ENCODE measurements at regions not wholly inside any gene's neighbourhood (a gene's known extent, or its start where the extent isn't known, plus 50 kb on each side); places are given as distances from the start of the nearest gene placed in this dataset.

DNA sequence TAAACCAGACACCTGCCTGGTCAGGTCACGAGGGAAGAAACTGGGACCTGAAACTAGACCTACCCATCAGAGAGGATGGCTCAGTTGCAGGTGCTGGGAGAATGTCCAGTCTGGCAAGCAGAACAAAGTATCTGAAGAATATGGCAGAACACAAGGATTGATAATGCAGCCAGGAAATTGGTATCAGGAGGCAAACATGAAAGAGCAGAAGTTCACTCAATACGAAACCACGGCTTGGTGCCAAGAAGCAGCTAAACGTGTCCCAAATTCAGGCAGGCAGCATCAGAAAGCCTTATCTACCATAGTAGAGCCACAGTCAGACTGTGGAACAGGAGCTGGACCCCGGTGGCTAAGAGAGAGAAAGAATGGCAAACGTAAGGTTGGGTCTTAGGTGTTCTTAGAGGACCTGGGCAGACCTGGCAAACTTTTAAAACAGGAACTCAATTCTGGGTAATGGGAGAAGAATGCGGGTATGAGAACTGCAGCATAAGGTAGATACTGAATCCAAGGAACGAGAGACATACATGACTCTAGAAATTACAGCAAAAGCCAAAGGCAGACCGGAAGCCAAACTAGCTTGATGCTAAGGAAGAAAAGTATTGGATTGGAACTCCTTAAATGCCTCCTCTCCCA lies 169.0 kb upstream of the NECTIN3 start:
- peaks cover 9% of the 10 kb centered on the region for H3K4me1 ChIP-seq (ENCODE audit: insufficient read depth, low read length)

DNA sequence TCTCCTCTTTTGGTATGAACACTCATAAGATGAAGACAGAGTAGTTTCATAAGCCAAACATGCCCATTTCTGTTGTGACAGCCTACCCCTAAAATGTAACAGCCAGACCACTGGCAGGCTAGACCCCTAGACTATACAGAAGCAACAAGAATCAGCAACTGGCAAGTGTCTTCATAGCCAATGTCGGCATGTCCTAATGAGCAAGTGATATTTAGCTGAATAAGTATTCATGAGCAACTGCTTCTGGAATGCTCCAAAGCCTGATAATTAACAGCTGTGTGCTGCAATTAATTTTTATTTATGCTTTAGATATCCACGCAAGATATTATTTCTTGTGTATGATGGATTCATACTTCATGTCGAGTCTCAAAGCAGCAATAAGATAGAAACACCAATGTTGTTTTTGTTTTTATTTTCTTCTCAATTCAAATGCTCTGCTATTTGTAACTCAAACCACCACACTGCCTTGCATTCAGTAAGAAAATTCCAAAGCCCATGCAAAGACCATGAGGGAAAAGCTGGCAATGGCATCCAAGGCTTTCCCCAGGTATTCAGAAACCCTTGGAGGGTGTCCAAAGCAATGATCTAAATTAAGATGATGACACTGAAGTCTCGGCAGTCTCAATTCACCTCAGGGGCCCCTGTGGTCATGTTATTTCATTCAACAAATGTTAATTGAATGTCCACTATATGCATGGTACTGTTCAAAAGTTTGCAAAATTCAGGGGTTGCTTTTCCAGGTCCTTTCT lies 167.7 kb upstream of the NECTIN3 start:
- H3K9me3 ChIP-seq (ENCODE audit: low read length), result no peaks in the 10 kb centered on the region
- H3K27me3 ChIP-seq (ENCODE audit: insufficient read depth, low read length), result no peaks in the 10 kb centered on the region
- H3K36me3 ChIP-seq (ENCODE audit: insufficient read depth, low read length), result no peaks in the 10 kb centered on the region
- H2AFZ ChIP-seq (ENCODE audit: low read depth, low read length), result no peak overlapping the region
- no peak overlapping the region for H3K4me3 ChIP-seq (ENCODE audit: low read length)
- peaks cover 16% of the 10 kb centered on the region for H3K4me1 ChIP-seq (ENCODE audit: insufficient read depth, low read length)

More for the DNA sequence above, 169.0 kb upstream of the NECTIN3 start:
- Histone ChIP-seq H3K9me3 (ENCODE audit: low read length) (no peaks in the 10 kb centered on the region), H3K4me3 (ENCODE audit: low read length) (no peak overlapping the region), H3K27me3 (ENCODE audit: insufficient read depth, low read length) (no peaks in the 10 kb centered on the region), H2AFZ (ENCODE audit: low read depth, low read length) (no peak overlapping the region), H3K36me3 (ENCODE audit: insufficient read depth, low read length) (no peaks in the 10 kb centered on the region)

DNA sequence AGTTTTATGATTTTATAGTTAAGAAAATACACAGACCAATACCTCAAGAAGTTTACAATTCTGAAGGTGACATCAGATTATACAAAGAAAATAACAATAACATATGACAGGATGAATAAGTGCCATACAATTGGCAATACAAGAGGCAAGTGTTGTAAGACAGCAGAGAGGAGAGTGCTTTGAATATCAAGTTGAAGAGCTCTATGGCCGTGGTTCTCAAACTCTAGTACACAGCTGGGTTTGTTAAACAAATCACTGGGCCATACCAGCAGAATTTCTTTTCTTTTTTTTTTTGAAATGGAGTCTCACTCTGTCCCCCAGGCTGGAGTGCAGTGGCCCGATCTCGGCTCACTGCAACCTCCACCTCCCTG lies 167.1 kb upstream of the NECTIN3 start:
- Histone ChIP-seq H3K4me3 (ENCODE audit: low read length) (no peak overlapping the region), H3K36me3 (ENCODE audit: insufficient read depth, low read length) (no peaks in the 10 kb centered on the region), H3K27me3 (ENCODE audit: insufficient read depth, low read length) (no peaks in the 10 kb centered on the region), H2AFZ (ENCODE audit: low read depth, low read length) (no peak overlapping the region), H3K9me3 (ENCODE audit: low read length) (no peaks in the 10 kb centered on the region), H3K4me1 (ENCODE audit: insufficient read depth, low read length) (peaks cover 22% of the 10 kb centered on the region)

DNA sequence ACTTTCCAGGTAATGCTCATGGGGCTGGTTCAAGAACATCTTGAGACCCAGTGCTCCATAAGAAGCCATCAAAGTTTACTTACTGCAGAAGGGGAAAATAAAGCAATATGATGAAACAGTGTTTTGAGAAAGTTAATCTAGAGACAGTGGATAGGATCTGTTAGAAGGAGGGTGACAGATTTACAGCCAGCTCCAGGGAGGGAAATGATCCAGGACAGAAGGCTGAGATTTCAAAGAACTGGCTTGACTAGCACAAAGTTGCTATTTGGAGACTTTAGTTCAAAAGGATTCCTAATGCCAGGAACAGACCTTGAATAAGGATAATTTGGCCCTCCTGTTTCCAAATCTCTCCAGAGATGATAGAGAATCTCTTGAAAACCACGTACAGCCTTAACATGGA lies 166.5 kb upstream of the NECTIN3 start:
- Histone ChIP-seq H3K4me3 (ENCODE audit: low read length) (no peak overlapping the region), H3K9me3 (ENCODE audit: low read length) (no peaks in the 10 kb centered on the region), H2AFZ (ENCODE audit: low read depth, low read length) (no peak overlapping the region), H3K4me1 (ENCODE audit: insufficient read depth, low read length) (peaks cover 26% of the 10 kb centered on the region), H3K36me3 (ENCODE audit: insufficient read depth, low read length) (no peaks in the 10 kb centered on the region), H3K27me3 (ENCODE audit: insufficient read depth, low read length) (no peaks in the 10 kb centered on the region)

DNA sequence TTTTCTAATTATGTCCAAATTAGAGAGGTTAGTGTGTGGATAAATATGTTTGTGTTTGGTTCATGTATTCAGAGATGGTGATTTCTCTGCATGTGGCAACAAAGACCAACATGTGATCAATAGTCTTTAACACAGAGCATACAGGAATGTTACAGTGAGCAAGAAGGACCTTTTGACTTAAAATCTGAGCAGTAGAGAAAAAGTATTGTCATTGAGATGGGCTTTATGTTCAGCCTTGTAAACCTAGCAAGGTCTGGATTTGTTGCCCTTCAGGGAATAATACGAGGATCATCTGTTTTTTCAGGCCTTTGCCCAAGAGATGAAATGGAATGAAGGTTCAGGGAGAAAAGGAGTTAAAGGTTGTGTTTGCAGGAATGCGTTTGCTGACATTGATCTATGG lies 161.8 kb upstream of the NECTIN3 start:
- H3K4me1 ChIP-seq (ENCODE audit: insufficient read depth, low read length), result peaks cover 20% of the 10 kb centered on the region
- no peak overlapping the region for H2AFZ ChIP-seq (ENCODE audit: low read depth, low read length)
- H3K27me3 ChIP-seq (ENCODE audit: insufficient read depth, low read length), result no peaks in the 10 kb centered on the region
- H3K9me3 ChIP-seq (ENCODE audit: low read length), result no peaks in the 10 kb centered on the region
- H3K4me3 ChIP-seq (ENCODE audit: low read length), result no peak overlapping the region
- H3K36me3 ChIP-seq (ENCODE audit: insufficient read depth, low read length), result no peaks in the 10 kb centered on the region

DNA sequence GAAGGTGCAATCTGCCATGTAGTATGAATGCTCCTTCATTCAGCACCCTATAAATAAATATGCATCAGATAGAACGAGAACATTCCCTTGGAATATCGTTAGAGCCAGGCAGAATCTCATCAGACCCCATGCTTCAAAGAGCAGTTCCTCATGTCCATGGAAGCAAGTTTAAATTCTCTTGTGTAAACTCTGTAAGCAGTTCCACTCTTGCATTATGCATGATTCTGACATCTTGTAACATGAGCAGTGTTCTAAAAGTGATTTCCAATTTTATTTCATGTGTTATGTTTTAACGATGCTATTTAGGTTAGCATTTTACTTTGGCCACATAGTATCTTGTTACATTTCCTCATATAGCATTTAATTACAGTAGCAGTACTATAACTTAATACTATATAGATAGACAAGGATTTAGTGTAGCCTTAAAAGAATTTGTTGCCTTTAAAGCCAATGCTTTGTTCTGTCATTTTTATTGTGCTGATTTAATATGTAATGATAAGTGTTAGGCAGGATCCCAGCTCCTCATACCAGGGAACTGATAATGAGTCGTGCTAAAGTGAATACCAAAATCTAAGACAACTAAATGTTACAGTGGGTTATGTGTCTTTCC lies 161.2 kb upstream of the NECTIN3 start:
- H3K36me3 ChIP-seq (ENCODE audit: insufficient read depth, low read length), result no peaks in the 10 kb centered on the region
- H3K4me1 ChIP-seq (ENCODE audit: insufficient read depth, low read length), result peaks cover 20% of the 10 kb centered on the region
- no peaks in the 10 kb centered on the region for H3K9me3 ChIP-seq (ENCODE audit: low read length)

DNA sequence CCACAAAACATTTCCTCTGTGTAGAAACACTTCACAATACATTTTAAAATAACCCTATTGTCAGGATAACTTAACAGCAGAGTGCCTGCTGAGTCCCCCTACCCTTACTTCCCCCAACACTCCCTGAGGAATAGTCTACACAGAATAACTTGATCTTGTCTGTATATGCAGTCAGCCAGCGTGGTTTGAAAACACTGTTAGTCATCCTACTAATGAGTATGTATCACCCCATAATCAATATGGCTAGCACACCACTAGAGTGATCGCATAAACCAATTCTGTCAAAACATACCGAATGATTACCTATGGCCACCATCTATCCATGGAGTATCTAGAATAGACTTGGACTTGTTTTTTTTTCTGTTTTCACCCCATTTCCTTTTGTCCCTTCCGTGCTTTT lies 152.7 kb upstream of the NECTIN3 start:
- Histone ChIP-seq H3K36me3 (ENCODE audit: insufficient read depth, low read length) (no peaks in the 10 kb centered on the region), H2AFZ (ENCODE audit: low read depth, low read length) (no peak overlapping the region), H3K27me3 (ENCODE audit: insufficient read depth, low read length) (no peaks in the 10 kb centered on the region), H3K9me3 (ENCODE audit: low read length) (no peaks in the 10 kb centered on the region), H3K4me1 (ENCODE audit: insufficient read depth, low read length) (no peaks in the 10 kb centered on the region), H3K4me3 (ENCODE audit: low read length) (no peak overlapping the region)

More for the DNA sequence above, 161.2 kb upstream of the NECTIN3 start:
- no peak overlapping the region for H3K4me3 ChIP-seq (ENCODE audit: low read length)
- no peak overlapping the region for H2AFZ ChIP-seq (ENCODE audit: low read depth, low read length)
- H3K27me3 ChIP-seq (ENCODE audit: insufficient read depth, low read length), result no peaks in the 10 kb centered on the region

DNA sequence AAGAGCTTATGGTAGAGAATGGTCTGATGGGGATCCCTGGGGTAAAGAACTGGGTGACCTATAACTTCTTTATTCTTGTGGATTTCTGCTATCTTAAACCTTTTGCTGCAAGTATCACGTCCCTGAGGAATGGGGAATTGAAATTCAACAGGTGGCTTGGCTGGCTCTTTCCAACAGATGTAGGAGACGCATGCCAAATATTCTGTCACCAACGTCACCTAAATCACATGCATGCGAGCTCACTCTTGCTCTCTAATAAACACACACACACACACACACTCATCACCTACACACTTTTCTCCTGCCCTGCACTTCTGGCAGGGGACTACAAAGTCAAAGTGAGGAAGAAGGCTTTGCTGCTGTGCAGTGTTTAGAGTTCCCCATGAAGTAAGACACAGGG lies 145.8 kb upstream of the NECTIN3 start:
- peaks cover 10% of the 10 kb centered on the region for H3K4me1 ChIP-seq (ENCODE audit: insufficient read depth, low read length)
- no peak overlapping the region for H3K4me3 ChIP-seq (ENCODE audit: low read length)
- H3K27me3 ChIP-seq (ENCODE audit: insufficient read depth, low read length), result no peaks in the 10 kb centered on the region
- H3K36me3 ChIP-seq (ENCODE audit: insufficient read depth, low read length), result no peaks in the 10 kb centered on the region
- H2AFZ ChIP-seq (ENCODE audit: low read depth, low read length), result no peak overlapping the region
- no peaks in the 10 kb centered on the region for H3K9me3 ChIP-seq (ENCODE audit: low read length)

DNA sequence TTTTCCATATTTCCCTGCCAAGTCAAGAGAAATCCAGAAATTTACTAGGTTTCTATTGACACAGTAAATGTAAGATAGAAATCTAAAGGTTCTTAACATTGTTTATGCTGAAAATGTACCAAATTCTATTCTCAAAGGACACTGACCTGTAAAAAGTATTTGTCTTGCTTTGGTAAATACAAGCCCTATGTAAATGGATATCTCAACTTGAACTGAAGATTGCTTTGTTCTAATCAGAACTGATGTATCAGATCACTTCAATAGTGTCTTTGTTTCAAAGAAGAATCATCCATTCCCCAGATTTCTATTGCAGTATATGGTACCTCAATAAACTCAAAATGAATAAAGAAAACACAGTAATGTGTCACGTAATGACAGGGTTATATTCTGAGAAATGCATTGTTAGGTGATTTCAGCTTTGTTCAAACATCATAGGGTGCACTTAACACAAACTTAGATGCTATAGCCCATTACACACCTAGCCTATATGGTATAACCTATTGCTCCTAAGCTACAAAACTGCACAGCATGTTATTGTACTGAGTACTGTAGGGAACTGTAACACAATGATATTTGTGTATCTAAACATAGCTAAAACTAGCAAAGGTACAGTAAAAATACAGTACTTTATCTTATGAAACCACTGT lies 143.5 kb upstream of the NECTIN3 start:
- H2AFZ ChIP-seq (ENCODE audit: low read depth, low read length), result no peak overlapping the region
- H3K27me3 ChIP-seq (ENCODE audit: insufficient read depth, low read length), result no peaks in the 10 kb centered on the region
- H3K36me3 ChIP-seq (ENCODE audit: insufficient read depth, low read length), result no peaks in the 10 kb centered on the region
- H3K4me3 ChIP-seq (ENCODE audit: low read length), result no peak overlapping the region
- peaks cover 10% of the 10 kb centered on the region for H3K4me1 ChIP-seq (ENCODE audit: insufficient read depth, low read length)
- no peaks in the 10 kb centered on the region for H3K9me3 ChIP-seq (ENCODE audit: low read length)

DNA sequence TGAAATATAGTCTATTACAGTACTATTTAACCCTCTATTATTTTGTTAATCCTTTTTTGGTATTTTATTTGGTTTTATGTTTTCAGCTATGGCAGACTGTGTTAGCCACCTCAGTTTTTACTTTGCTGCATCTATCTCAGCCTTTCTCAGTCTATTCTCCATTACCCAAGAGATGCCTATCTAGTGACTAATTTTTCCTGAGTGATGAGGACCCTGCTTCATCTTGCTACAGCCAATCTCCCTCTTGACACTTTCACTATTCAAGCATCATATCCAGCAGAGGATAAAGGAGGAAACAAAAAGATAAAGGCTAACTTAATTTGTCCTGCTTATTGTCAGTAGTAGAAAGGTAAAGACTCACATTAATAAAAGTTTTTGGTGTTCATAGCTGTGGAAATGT lies 141.8 kb upstream of the NECTIN3 start:
- H3K36me3 ChIP-seq (ENCODE audit: insufficient read depth, low read length), result no peaks in the 10 kb centered on the region
- no peak overlapping the region for H3K4me3 ChIP-seq (ENCODE audit: low read length)
- no peak overlapping the region for H2AFZ ChIP-seq (ENCODE audit: low read depth, low read length)
- peaks cover 10% of the 10 kb centered on the region for H3K4me1 ChIP-seq (ENCODE audit: insufficient read depth, low read length)
- no peaks in the 10 kb centered on the region for H3K9me3 ChIP-seq (ENCODE audit: low read length)
- no peaks in the 10 kb centered on the region for H3K27me3 ChIP-seq (ENCODE audit: insufficient read depth, low read length)

DNA sequence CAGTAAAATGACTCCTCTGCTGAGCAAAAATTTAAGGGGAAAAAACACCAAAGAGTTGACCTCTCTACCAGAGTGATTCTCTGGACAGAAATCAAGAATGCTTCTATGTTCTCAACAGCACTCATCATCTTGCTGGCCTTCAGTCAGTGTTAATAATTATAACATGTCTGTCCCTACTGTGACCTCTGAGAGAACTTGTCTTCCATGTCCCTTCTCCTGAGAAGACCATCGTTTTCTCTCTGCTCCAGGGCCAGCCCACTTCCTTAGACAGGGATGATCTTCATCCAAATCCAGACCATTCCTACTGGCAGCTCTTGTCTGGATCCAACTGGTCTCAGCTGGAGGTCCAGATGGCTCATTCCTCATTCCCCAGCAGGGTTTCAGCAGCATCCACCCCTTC lies 139.0 kb upstream of the NECTIN3 start:
- no peaks in the 10 kb centered on the region for H3K9me3 ChIP-seq (ENCODE audit: low read length)
- H3K4me3 ChIP-seq (ENCODE audit: low read length), result no peak overlapping the region
- H3K4me1 ChIP-seq (ENCODE audit: insufficient read depth, low read length), result no peaks in the 10 kb centered on the region
- no peaks in the 10 kb centered on the region for H3K36me3 ChIP-seq (ENCODE audit: insufficient read depth, low read length)
- no peak overlapping the region for H2AFZ ChIP-seq (ENCODE audit: low read depth, low read length)
- H3K27me3 ChIP-seq (ENCODE audit: insufficient read depth, low read length), result no peaks in the 10 kb centered on the region

DNA sequence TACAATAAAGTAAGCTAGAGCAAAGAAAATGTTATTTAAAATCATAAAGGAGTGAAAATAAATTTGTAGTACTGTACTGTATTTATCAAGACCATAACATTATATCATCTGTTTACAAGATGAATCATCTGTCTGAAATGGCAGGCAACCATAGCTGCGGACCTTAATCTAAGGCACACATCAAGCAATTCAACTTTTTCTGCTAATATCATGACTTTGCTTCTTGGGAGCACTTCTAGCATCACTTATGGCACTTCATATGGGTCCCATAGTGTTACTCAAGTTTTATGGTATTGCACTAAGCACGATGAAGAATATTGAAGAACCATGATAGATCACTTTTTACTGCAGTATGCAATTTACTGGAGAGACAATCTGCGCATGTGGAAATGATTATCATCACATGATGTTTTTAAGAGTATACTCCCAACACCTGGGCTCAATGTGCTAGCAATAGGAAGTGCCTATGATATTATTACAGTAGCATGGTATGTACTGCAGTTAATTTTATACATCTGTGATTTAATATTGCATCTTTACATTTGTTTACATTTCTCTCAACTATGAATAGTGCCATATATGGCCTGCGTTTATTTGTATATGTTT lies 137.7 kb upstream of the NECTIN3 start:
- no peaks in the 10 kb centered on the region for H3K27me3 ChIP-seq (ENCODE audit: insufficient read depth, low read length)
- H3K9me3 ChIP-seq (ENCODE audit: low read length), result no peaks in the 10 kb centered on the region
- H2AFZ ChIP-seq (ENCODE audit: low read depth, low read length), result no peak overlapping the region
- peaks cover 7% of the 10 kb centered on the region for H3K4me1 ChIP-seq (ENCODE audit: insufficient read depth, low read length)
- no peaks in the 10 kb centered on the region for H3K36me3 ChIP-seq (ENCODE audit: insufficient read depth, low read length)
- H3K4me3 ChIP-seq (ENCODE audit: low read length), result no peak overlapping the region

DNA sequence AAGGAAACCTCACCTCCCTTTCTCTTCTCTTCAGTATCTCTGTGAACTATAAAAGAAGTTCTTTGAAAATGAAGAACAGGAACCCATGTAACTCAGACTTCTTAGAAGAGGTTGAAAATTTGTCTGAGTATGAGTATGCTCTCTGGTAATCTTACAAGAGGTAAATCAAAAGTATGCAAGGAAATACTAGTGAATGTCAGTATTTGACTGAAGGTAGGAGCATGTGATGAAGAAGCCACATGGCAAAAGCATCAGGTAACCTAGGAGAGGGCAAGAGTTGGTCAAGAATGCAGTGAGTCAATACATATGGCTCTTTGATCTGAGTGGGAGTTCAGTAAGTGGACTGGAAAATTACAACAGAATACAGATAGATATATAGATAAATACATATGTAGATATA lies 133.0 kb upstream of the NECTIN3 start:
- Histone ChIP-seq H3K4me1 (ENCODE audit: insufficient read depth, low read length) (peaks cover 9% of the 10 kb centered on the region), H3K4me3 (ENCODE audit: low read length) (no peak overlapping the region), H3K27me3 (ENCODE audit: insufficient read depth, low read length) (no peaks in the 10 kb centered on the region), H3K9me3 (ENCODE audit: low read length) (no peaks in the 10 kb centered on the region), H3K36me3 (ENCODE audit: insufficient read depth, low read length) (no peaks in the 10 kb centered on the region), H2AFZ (ENCODE audit: low read depth, low read length) (no peak overlapping the region)
